ENCODE measurements at regions not wholly inside any gene's neighbourhood (a gene's known extent, or its start where the extent isn't known, plus 50 kb on each side); places are given as distances from the start of the nearest gene placed in this dataset.

GRCh38 chr3:22308871-22309270, 557.9 kb upstream of the ZNF385D start:
- TF ChIP-seq FOXP2 (optimal IDR thresholded peaks at IDR 0.05; ENCODE audit: borderline replicate concordance, extremely low read depth, extremely low read length, insufficient read depth) (no peak), SIN3A (IDR thresholded peaks at IDR 0.05; ENCODE audit: borderline replicate concordance, insufficient read depth, low read length) (no peak), REST (IDR thresholded peaks at IDR 0.05; ENCODE audit: insufficient read depth in 1 of 2, low read depth in 2 of 2, low read length in 2 of 2) (no peak), POLR2AphosphoS5 (IDR thresholded peaks at IDR 0.05; ENCODE audit: low read depth, low read length) (no peak), TAF1 (IDR thresholded peaks at IDR 0.05; ENCODE audit: borderline replicate concordance, insufficient read depth, low read length) (no peak)

GRCh38 chr3:22315925-22316324, 564.9 kb upstream of the ZNF385D start:
- TF ChIP-seq FOXP2 (optimal IDR thresholded peaks at IDR 0.05; ENCODE audit: borderline replicate concordance, extremely low read depth, extremely low read length, insufficient read depth), result no peak
- no peak for TF ChIP-seq REST (IDR thresholded peaks at IDR 0.05; ENCODE audit: insufficient read depth in 1 of 2, low read depth in 2 of 2, low read length in 2 of 2)
- TF ChIP-seq TAF1 (IDR thresholded peaks at IDR 0.05; ENCODE audit: borderline replicate concordance, insufficient read depth, low read length), result no peak
- no peak for TF ChIP-seq POLR2AphosphoS5 (IDR thresholded peaks at IDR 0.05; ENCODE audit: low read depth, low read length)
- TF ChIP-seq SIN3A (IDR thresholded peaks at IDR 0.05; ENCODE audit: borderline replicate concordance, insufficient read depth, low read length), result no peak

GRCh38 chr3:22318325-22318724, 567.3 kb upstream of the ZNF385D start:
- no peak for TF ChIP-seq REST (IDR thresholded peaks at IDR 0.05; ENCODE audit: insufficient read depth in 1 of 2, low read depth in 2 of 2, low read length in 2 of 2)
- TF ChIP-seq POLR2AphosphoS5 (IDR thresholded peaks at IDR 0.05; ENCODE audit: low read depth, low read length), result no peak
- TF ChIP-seq TAF1 (IDR thresholded peaks at IDR 0.05; ENCODE audit: borderline replicate concordance, insufficient read depth, low read length), result no peak
- no peak for TF ChIP-seq SIN3A (IDR thresholded peaks at IDR 0.05; ENCODE audit: borderline replicate concordance, insufficient read depth, low read length)
- TF ChIP-seq FOXP2 (optimal IDR thresholded peaks at IDR 0.05; ENCODE audit: borderline replicate concordance, extremely low read depth, extremely low read length, insufficient read depth), result no peak

GRCh38 chr3:22319446-22319845, 568.4 kb upstream of the ZNF385D start:
- TF ChIP-seq REST (IDR thresholded peaks at IDR 0.05; ENCODE audit: insufficient read depth in 1 of 2, low read depth in 2 of 2, low read length in 2 of 2) (no peak), POLR2AphosphoS5 (IDR thresholded peaks at IDR 0.05; ENCODE audit: low read depth, low read length) (no peak), FOXP2 (optimal IDR thresholded peaks at IDR 0.05; ENCODE audit: borderline replicate concordance, extremely low read depth, extremely low read length, insufficient read depth) (no peak), SIN3A (IDR thresholded peaks at IDR 0.05; ENCODE audit: borderline replicate concordance, insufficient read depth, low read length) (no peak), TAF1 (IDR thresholded peaks at IDR 0.05; ENCODE audit: borderline replicate concordance, insufficient read depth, low read length) (no peak)

- TF ChIP-seq TAF1 (IDR thresholded peaks at IDR 0.05; ENCODE audit: borderline replicate concordance, insufficient read depth, low read length), result no peak
- TF ChIP-seq POLR2AphosphoS5 (IDR thresholded peaks at IDR 0.05; ENCODE audit: low read depth, low read length), result no peak
- no peak for TF ChIP-seq SIN3A (IDR thresholded peaks at IDR 0.05; ENCODE audit: borderline replicate concordance, insufficient read depth, low read length)
- no peak for TF ChIP-seq REST (IDR thresholded peaks at IDR 0.05; ENCODE audit: insufficient read depth in 1 of 2, low read depth in 2 of 2, low read length in 2 of 2)
- no peak for TF ChIP-seq FOXP2 (optimal IDR thresholded peaks at IDR 0.05; ENCODE audit: borderline replicate concordance, extremely low read depth, extremely low read length, insufficient read depth)
These were observed 571.9 kb upstream of the ZNF385D start for GRCh38 chr3:22322861-22323260.
